Right renal cortex interstitium (tissue), 3 donors: ENCODE measurements at regions not wholly inside any gene's neighbourhood (a gene's known extent, or its start where the extent isn't known, plus 50 kb on each side); places are given as distances from the start of the nearest gene placed in this dataset.
"Not testable (repeated sequence)": the region's sequence is repeated elsewhere in the genome, so short reads cannot be mapped to it uniquely, and the experiment has no call there.

Experiments used
- DNase-seq, 3 donors: peaks; one replicate each; pipeline ENCODE4 v3.0.0-alpha.2; 2013; ENCODE audit warnings: low read depth in 3 of 3, low spot score in 2 of 3

DNA sequence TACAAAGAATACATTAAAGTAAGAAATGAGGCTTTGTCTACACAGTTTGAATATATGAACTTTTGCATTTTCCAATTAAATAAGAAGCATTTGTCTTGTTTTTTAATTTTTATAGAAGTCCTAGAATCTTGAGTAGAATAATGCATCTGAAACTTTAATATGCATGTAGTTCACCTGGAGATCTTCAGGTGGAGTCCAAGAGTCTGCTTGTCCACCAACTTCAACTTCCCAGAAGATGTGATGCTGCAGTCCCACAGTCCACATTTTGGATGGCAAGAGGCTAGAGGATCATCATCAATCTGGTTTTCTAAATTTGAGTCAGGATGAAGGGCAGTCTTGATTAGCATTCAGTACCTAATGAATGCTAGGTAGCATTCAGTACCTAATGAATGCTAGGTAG lies 357.6 kb upstream of the SOX2 start:
- DNase-seq, result no peak

DNA sequence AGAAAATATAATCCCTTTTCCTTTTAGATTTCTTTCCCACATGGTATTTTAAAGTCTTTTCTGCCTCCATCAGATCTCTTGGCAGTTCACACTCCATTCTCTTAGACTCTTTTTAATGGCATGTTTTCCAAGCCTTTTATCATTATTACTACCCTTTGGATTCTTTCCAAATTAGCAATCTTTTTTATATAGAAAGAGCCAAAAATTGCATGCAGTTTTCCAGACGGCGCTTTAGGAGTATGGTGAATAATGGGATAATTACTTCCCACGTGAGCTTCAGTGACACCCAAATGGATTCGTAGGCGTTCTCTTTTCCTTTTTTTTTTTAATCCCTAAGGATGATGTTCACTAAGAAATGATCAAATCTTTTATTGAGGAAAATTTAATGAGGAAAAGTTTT lies 354.8 kb upstream of the DNAJC19 start:
- no peak for DNase-seq

DNA sequence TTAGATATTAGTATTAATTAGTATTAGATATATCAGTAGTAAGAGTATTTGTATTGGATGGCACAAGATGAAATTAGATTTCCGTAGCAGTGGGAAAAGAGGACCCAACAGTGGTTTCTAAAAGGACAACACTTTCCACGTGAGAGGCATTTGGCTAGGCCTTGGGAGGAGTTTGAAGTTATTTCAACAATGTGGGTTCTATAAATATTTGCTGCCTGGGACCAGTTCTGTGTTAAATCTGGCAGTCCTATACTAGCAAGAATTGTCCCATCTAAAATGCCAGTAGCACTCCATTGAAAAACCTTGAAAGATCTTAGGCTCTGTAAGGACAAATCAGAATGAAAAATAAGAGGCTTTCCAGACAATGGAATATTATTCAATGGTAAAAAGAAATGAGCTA lies 347.1 kb upstream of the DNAJC19 start:
- no peak for DNase-seq

DNA sequence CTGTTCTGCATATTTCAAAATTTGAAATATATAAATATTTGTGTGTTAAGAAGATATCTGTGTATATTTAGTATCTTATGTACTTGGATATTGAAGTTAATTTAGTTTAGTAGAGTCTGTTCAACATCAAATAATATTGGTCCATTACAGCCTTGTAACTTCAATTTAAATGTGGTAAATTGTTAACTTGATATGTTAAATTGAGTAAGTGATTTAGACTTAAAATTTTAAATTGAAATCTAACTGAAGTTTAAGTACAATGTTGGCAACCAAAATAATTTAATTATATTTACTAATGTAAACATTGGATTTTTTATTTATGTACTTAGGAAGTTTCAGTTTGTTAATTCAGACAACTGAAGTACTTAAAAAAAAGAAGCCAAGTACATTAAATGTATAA lies 343.9 kb upstream of the DNAJC19 start:
- DNase-seq, result no peak

DNA sequence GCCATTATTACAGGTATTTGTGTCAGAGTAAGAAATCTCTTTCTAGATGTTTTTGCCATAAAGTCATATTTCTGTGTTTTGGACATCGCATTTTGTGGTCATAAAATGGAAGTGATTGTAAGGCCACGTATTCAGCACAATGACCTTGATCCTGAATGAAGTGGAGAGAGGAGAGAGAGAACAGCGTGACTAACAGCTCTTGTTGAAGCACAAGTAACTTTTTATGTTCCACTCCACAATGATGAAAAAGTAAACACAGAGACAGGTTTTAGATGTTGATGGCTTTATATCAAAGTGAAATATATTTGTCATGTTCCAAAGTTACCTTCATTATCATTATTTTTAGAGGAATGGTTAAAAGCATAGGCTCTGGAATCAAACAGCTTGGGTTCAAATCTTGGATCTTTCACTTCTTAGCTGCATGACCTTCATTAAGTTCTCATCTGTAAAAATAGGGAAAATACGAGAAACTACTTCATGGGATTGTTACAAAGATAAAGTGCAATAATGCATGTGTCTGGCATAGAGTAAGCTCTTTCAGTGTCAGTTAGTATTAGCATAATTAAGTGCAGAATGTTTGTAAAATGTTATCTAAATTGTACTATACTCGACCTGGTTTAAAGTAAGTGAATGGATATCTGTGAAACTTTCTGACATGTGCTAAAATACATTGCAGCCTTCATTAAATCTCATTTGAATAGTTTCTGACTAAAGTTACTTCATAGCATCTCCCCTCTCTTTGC lies 341.5 kb upstream of the DNAJC19 start:
- DNase-seq, result no peak

DNA sequence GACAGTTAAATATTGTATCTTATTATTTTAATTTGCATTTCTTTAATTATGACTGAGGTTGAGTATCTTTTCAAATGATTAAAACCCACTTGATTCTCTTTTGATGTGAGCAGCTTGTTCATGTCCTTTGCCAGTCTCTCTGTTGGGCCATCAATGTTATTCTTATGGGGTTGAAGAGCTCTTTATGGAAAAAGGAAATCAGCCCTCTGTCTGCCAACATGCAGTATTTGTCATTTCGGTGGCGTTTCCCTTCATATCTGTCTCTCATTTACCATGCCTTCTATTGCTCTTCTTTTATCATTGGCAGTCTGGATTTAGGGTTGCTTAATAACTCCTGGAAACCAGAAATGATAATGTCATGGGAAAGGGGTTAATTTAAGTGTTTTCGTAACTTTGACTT lies 340.7 kb upstream of the DNAJC19 start:
- DNase-seq, result no peak

DNA sequence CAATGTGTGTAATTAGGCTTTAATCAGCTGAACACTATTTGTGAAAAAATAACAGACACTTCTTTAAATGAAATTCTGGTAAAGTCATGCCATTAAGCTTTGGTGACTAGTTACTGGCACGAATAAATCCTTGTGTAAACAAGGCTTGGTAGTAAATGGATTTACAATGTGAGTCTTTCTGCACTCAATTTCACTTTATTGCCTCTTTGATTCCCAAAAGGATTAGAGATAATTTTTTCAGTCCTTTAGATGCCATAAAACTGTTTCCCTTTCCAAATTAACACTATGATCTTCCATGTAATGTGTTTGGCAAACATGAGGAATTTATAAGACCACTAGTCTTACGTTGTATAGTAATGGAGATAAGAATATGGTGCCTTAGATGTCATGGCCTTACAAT lies 339.5 kb upstream of the DNAJC19 start:
- DNase-seq, result no peak

DNA sequence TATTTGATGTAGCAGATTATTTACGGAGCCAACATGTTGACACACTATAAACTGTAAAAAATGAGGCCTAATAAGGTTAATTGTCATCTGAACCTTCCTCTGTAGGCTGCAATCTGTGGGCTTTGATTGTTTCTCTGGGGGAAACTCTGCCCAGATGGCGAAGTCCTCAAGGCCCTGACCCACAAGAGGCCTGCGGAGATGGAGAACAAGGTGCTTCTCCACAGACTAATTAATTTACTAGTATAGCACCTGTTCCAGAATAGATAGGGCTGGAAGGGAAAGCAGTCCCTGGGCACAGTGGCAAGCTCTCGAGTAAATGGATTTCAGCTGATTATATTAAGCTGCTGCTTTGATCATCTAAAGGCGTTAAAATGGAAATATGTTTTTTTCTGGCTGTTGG lies 338.8 kb upstream of the DNAJC19 start:
- DNase-seq, result no peak

DNA sequence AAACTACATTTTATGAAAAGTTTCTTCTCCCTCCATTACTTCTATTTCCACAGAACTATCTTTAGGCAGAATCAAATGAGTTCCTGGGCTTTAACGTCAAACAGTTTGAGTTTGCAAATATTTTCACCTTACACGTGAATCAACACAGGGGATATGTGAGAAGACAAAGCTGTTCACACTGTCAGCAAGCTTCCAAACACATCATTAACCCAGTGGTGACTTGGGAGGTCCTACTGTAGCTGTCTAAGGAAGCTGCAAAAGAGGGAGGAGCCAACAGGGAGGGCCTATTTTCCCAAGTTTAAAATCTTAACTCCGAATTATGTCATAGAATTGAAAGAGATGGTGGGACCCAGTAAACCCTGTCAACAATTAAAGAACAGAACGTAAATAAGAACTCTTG lies 337.8 kb upstream of the DNAJC19 start:
- DNase-seq, result no peak

DNA sequence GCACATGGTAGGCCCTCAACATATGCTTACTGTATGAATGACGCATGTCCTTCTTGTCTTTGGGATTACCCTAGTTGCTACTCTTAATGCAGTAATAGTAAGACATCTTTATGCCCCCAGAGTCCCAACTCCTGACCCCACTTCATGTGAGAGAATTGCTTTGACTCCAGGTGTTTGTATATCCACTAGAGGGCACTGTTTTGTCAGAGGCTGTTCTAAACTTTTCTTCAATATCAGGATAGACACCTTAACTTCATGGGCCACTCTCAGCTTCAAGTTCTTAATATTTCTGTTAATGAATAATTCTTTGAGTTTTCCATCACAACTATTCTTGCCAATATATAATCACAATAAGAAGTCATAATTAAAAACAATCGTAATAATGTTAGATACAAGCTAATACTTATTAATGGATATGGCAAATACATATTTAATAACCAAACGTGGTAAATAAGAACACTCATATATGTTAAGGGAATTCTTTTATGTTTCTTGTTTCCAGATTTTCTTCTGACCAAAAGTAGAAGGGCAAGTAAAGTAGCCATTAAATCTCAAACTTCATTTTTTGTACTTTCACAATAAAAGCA lies 337.2 kb upstream of the DNAJC19 start:
- no peak for DNase-seq

DNA sequence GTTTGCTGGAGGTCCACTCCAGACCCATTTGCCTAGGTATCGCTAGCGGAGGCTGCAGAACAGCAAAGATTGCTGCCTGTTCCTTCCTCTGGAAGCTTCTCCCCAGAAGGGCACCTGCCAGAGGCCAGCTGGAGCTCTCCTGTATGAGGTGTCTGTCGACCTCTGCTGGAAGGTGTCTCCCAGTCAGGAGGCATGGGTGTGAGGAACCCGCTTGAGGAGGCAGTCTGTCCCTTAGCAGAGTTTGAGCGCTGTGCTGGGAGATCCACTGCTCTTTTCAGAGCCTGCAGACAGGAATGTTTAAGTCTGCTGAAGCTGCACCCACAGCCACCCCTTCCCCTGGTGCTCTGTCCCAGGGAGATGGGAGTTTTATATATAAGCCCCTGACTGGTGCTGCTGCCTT lies 335.0 kb upstream of the DNAJC19 start:
- DNase-seq, result not testable (repeated sequence)

DNA sequence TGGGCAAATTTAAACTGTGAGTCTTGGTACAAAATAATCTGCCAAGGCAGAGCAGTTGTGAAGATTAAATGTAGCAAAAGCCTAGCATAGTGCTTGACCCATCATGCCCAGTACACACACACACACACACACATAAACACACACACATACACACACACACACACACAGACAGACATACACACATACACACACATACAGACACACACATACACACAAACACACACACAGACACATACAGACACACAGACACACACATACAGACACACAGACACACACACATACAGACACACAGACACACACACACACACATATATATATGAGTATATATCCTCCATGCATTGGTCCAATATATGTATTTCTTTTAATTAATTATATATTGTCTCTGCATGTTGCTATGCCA lies 328.8 kb upstream of the DNAJC19 start:
- no peak for DNase-seq

DNA sequence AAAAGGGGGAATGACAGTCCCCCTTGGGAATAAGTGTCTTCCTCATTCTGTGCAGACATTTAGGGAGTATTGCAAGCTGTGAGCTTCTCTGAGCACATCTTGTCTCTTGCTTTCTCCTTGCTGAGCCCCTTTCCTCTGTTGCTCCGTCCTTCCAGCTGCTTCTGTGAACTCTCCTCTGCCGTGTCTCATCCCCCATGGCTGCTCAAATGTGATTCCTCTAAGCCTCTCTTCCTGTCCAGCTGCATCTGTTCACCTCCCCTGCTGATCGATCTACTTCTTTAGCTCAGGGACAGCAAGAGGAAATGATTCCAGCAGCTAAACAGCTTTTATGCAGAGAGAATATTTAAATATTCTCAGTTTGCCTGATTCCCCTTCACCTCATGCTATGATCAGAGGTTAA lies 328.0 kb upstream of the DNAJC19 start:
- DNase-seq, result no peak

DNA sequence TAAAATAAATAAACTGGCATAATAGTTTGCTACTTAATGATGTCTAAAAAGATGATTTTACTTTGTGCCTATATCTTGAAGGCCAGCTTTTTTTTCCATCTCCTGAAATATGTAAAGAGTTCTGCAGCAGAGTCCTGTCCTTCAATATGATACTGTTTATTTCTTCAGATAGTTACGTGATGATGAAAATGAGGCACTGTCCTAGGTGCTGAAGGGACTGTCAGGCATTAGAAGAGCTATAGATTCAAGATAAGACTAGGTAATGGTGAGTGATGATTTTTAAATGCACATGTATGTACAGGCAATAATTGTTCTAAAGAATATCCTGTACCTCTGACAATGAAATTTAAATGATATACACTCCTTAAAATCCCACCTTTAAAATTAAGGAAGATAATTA lies 326.9 kb upstream of the DNAJC19 start:
- peak in 1 of 3 donors; percentile 12 for DNase-seq

DNA sequence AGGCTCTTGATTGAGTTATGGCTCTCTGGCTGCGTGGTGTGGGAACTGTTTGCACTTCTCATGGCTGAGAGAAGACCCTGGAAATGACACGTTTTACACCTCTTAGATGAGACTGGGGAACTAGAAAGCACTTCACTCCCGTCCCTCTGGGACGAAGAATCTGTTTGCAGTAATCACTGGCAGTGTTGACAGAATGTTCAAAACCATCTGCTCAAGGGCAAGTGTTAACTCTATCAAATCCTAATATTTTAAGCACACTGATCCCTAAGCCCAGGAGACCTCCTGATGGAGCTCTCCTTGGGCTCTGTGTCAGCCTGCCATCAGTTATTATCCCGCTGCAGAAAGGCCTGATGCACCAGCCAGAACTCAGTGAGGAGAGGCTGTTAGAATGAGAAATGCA lies 323.8 kb upstream of the DNAJC19 start:
- DNase-seq, result no peak

DNA sequence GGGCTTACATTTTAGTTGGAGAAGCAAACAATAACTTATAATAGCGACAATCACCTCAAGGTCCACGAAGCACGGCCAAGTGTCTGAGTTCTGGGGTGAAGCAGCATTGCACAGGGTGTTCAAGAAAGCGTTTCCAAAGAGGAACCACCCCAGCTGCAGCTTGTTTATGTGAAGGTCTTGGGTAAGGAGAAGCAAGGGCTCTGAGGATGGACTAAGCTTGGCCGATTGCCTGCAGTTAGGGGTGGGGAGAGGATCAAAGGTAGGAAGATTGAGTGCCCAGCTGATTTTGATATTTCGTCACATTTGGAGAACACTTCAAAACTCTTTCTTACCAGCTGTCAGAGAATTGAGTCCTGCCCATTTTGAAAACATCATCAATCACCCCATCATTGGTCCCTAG lies 321.6 kb upstream of the DNAJC19 start:
- no peak for DNase-seq

DNA sequence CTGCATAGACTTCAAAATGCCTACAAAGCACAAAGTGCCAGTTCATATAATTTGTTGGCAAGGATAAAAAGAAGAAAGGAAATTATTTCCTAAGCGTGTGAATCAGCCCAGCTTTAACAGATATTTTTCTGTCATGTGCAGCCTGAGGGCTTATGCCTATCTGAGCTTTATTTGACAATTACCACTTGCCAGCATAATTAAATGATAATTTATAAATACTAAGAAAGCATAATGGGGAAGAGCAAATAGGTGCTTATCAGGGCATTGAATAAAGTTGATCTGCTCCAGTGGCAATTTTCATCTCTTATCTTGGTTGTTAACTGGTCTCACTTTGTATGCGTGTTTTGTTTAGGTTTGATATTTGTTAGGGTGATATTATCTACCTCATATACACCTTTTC lies 313.4 kb upstream of the DNAJC19 start:
- no peak for DNase-seq

DNA sequence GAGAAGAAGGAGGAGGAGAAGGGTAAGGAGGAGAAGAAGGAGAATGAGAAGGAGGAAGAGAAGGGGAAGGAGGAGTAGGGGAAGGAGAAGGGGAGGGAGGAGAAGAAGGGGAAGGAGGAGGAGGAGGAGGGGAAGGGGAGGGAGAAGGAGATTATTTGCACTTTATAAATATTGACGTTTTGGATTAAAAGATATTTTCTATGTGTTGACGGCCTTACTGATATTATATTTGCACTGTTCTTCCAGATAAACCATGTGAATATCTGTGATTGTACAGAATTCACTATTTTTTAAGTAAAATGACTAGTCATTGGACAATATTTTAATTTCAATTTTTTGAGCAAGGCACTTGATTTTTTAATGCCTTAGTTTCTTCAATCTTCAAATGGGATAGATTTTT lies 310.5 kb upstream of the DNAJC19 start:
- no peak for DNase-seq

DNA sequence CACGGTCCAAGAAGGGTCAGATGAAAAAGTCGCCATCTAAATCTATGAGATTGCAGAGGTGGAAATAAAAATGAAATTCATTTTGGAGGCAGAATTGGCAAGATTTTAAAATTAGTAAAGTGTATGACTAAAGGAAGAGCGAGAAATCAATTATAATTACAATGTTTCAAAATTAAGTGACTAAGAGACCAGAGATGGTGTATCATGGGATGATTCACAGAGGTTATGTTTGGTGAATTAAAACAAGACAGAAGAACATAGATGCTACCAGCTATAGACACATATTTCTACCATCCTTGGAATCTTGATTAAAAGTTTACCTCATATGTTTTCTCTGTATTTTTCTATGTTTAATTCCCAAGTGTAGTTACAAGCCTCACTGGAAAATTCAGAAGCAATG lies 308.9 kb upstream of the DNAJC19 start:
- DNase-seq, result no peak

DNA sequence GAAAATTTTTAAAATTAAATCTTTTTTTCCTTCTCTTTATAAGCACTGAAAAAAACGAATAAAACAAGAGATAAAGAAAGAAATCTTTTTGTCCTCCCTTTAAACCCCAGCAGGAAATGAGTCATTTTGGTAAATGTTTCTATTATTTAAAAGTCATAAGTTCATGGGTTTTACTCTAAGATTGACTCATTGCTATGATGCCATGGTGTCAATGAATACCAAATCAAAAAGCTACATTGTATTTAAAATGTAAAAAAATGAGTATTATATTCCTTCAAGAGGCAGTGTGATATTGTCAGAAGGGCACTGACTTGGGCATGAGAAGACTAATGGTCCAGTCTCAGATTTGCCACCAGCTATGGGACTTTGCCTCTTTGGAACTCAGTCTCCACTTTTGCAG lies 303.4 kb upstream of the DNAJC19 start:
- no peak for DNase-seq

DNA sequence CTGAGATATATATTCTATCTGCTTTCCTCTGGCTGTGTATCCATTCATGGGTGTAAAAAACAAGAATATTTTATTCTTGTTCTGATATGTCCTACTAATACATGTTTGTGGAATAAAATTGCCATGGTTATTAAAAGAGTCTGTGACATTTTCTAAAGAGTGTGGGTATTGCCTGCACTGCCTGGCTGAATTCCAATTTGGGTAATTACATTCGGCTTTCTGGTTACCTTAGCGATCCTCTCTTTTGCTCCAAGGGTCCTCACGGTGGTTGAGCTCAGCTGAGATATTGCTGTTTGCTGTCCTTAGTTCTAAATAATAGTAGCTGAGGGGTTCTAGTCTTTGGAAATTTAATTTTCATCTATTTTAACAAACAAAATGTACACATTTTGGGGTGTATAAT lies 301.4 kb upstream of the DNAJC19 start:
- DNase-seq, result no peak

DNA sequence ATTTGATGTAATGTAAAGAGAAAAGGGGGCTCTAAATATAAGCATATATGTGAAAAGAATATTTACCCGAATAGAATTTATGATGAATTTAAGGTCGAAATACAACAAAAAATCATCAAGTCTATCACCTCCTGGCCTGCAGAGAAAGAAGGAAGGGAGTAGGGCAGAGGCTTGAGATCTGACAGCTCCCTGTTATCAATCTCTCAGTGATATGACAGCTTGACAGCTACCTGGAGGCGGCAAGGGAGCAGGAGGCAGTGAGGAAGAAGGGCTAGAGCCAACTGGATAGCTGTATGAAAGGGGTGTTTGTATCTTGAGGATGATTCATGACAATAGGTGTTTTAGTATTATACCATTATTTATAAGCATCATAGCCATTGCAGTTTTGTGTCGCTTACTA lies 299.8 kb upstream of the DNAJC19 start:
- no peak for DNase-seq

DNA sequence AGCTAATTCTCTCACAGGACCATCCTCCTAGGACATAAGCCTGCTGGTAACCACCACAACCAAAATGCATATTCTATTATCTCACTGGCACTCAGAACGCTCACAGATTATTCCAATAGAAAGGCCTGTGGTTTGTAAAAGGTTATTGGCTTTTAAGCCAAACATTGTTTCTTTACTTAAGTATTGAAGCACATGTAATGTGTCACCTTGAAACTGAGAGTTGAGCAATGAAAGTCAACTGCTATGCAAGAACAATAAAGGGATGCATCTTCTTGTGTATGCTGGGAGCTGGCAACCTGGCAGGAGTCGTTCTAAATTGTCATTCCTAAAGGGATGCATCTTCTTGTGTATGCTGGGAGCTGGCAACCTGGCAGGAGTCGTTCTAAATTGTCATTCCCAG lies 298.6 kb upstream of the DNAJC19 start:
- no peak for DNase-seq
